A549 (cell line): ENCODE measurements at regions not wholly inside any gene's neighbourhood (a gene's known extent, or its start where the extent isn't known, plus 50 kb on each side); places are given as distances from the start of the nearest gene placed in this dataset.

Experiments used
- CEBPB ChIP-seq, 2 experiments: fragments of >200 bp in 1 of 2; sonication (Bioruptor Twin) in 1 of 2; formaldehyde crosslinking in 1 of 2; IDR thresholded peaks; 2 replicates each; pipeline ENCODE4 v1.6.1; 2012 to 2016
- EHMT2 ChIP-seq: fragments of 200-600 bp; sonication (generic); IDR thresholded peaks from 2 replicates; pipeline ENCODE4 v1.6.1; 2016; ENCODE audit warnings: antibody characterized with exemption, low read depth, mild to moderate bottlenecking, moderate library complexity
- EP300 ChIP-seq, 2 experiments: fragments of >200 bp; sonication (Bioruptor Twin); formaldehyde crosslinking; IDR thresholded peaks; 2 replicates in 1 of 2; 3 replicates in 1 of 2; pipeline ENCODE4 v1.6.1; 2016 to 2017
- NFE2L2 ChIP-seq: fragments of 150-350 bp; conservative IDR thresholded peaks from 2 replicates; pipeline ENCODE4 v1.6.1; 2014; ENCODE audit warnings: low read length
- NR3C1 ChIP-seq: fragments of >200 bp; sonication (Bioruptor Twin); formaldehyde crosslinking; IDR thresholded peaks from 3 replicates; pipeline ENCODE4 v1.6.1; 2017
- POLR2A ChIP-seq: IDR thresholded peaks from 2 replicates; pipeline ENCODE4 v1.6.1; 2012; ENCODE audit warnings: mild to moderate bottlenecking, low read length
- RNF2 ChIP-seq: fragments of 200-600 bp; sonication (generic); IDR thresholded peaks from 2 replicates; pipeline ENCODE4 v1.6.1; 2016; ENCODE audit warnings: low read depth, mild to moderate bottlenecking, antibody characterized with exemption, moderate library complexity, borderline replicate concordance
- SMC3 ChIP-seq: fragments of >200 bp; sonication (Bioruptor Twin); formaldehyde crosslinking; IDR thresholded peaks from 3 replicates; pipeline ENCODE4 v1.6.1; 2018; ENCODE audit warnings: inconsistent platforms
- ZFP36 ChIP-seq: fragments of 450-650 bp; IDR thresholded peaks from 2 replicates; pipeline ENCODE4 v1.6.1; 2014; ENCODE audit warnings: borderline replicate concordance; ENCODE audit not compliant: partially characterized antibody
- TF ChIP-seq, protein P1 (sequence below): fragments of >200 bp; sonication (Bioruptor Twin); formaldehyde crosslinking; IDR thresholded peaks from 3 replicates; pipeline ENCODE4 v1.5.1; 2016

GRCh38 chr5:81803812-81804211 is 52.9 kb upstream of the SSBP2 start:
- TF ChIP-seq, protein P1, sequence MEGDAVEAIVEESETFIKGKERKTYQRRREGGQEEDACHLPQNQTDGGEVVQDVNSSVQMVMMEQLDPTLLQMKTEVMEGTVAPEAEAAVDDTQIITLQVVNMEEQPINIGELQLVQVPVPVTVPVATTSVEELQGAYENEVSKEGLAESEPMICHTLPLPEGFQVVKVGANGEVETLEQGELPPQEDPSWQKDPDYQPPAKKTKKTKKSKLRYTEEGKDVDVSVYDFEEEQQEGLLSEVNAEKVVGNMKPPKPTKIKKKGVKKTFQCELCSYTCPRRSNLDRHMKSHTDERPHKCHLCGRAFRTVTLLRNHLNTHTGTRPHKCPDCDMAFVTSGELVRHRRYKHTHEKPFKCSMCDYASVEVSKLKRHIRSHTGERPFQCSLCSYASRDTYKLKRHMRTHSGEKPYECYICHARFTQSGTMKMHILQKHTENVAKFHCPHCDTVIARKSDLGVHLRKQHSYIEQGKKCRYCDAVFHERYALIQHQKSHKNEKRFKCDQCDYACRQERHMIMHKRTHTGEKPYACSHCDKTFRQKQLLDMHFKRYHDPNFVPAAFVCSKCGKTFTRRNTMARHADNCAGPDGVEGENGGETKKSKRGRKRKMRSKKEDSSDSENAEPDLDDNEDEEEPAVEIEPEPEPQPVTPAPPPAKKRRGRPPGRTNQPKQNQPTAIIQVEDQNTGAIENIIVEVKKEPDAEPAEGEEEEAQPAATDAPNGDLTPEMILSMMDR, result no peak
- TF ChIP-seq POLR2A, result no peak
- TF ChIP-seq ZFP36, result no peak
- no peak for TF ChIP-seq CEBPB (IDR thresholded peaks at IDR 0.05)
- no peak for TF ChIP-seq EHMT2
- no peak for TF ChIP-seq RNF2
- no peak for TF ChIP-seq SMC3
- no peak for TF ChIP-seq NFE2L2
- no peak for TF ChIP-seq NR3C1
- TF ChIP-seq EP300 (IDR thresholded peaks at IDR 0.05), result no peak
